Stimulated activated CD4-positive, alpha-beta T cell treated with anti-CD3 and anti-CD28 coated beads, Interleukin-15, amount 100 ng/mL, for 24 hours (primary cell): ENCODE measurements at regions not wholly inside any gene's neighbourhood (a gene's known extent, or its start where the extent isn't known, plus 50 kb on each side); places are given as distances from the start of the nearest gene placed in this dataset.

Source experiments
- DNase-seq: peaks from one replicate; pipeline ENCODE4 v3.0.0-alpha.2; 2020

DNA sequence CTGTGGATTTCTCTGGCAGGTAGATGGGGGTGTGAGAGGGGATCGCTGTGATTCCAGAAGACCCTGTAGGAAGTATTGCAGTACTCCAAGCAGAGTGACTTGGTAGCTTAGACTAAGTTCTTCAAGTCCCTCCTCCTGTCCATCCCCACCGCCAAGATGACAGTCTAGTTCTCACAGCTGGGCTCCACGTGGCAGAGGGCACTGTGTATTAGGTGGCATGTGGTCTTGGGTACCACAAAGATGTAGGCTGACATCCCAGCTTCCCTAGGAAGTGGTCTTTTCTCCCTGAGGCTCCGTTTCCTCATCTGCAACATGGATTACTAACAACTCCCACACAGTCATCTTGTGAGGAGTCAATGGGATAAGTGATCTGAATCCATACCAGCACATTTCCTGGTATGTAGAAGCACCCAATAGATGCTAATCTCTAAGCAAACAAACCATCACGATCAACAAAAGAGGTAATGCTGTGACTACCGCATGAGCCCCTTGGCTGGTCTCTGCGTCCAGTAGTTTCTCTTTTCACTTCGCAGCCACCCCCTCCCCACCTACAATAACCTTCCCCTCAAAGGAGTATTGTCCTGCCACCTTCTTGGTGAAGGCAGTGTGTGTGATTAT lies 349.1 kb upstream of the EEF2KMT start:
- DNase-seq, result no peak

DNA sequence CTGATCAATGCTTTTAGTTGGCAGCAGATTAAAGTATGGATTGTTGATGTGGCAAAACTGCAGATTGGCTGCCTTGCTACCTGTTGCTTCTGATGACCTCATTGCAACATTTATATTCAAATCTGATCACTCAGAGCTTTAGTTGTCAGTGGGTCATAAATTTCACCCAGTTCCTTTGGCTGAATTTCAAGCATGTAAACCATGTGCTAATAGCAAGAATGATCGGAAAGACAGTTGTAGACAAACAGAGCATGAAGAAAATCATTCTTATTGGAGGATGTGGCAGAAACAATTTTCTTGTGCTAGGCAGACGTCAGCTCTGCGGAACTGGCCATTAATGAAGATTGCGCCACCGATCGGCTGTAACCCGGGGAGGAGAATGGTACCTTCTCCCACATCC lies 346.6 kb upstream of the EEF2KMT start:
- DNase-seq, result no peak

DNA sequence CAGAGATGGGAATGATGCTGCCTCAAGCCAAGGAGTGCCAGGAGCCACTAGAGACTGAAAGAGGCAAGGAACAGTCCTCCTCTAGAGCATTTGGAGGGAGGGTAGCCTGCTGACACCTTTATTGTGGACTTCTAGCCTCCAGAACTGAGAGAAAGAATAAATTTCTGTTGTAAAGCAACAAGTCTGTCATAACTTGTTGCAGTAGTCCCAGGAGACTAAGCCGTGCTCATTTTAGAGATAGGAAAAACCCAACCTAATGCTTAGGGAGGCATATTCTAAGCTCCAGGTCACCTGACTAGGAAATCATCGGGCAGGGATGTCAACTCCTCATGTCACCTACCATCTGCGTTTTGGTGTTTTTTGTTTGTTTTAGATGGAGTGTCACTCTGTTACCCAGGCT lies 345.4 kb upstream of the EEF2KMT start:
- DNase-seq, result no peak

DNA sequence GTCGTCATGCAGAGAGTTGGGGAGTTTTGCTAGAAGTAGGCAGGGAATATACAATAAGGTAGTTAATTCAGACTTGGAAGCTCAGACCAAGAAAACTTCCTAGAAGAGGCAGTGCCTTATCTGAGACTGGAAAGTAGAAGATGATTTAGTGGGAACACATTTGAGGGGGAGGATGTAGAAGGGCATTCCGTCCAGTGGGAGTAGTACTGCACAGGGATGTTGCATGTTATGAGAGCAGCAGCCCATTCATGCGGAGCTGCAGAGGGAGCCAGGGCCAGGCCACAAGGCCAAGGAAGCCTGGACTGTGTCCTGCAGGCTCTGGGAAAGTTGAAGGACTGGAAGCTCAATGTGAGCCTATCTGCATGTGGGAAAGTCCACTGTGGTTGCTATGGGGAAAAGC lies 344.5 kb upstream of the EEF2KMT start:
- no peak for DNase-seq

DNA sequence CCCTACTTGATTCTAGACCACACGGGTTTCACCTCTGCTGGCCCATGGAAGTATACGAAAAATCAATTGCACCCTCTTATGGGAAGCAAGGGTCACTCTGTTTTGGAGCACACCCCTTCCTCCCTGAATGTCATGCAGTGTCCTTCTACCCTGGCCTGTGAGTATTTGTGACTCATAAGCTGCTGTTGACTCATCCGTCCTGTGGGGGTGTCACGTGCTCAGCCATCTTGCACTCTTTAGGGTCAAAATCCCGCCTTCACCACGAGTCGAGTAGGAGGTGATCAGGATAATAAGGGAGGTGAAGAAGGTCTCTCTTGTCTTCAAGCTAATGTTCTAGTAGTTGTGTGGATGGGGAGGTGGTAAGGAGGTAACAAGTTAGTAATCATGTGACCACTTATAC lies 341.0 kb upstream of the EEF2KMT start:
- no peak for DNase-seq

DNA sequence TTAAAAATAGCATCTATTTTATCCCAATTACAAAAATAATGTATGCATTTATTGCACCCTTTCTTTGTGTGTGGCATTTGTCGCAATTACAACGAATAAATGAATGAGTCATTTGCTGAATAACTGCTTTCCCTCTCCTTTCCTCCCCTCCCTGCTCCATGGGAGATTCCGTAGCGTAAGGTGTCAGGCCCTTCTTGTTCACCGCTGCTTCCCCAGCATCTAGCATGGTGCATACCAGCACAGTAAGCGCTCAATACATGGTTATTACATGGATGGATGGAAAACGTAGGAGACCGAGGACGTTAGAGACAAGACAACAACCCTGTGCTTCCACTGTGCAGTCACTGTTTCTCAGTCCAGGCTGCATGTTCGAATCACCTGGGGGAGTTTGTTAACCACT lies 336.0 kb upstream of the EEF2KMT start:
- DNase-seq, result no peak

DNA sequence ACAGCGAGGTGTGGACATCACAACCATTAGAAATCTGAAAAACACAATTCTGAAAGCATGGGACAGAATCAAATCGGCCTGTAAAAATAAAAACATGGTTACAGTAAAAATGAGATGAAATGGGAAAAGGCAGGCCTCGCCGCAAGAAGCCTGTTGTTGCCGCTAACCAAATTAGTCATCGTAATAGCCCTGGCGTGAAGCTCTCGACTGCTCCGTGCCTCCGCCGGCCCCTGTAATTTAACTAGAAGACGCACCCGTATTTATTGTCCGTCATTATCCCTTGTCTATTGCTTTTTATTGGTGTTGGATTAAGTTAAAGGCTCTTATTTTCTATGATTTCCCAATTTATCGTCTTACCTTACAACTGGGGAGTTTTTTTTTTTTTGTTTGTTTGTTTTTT lies 334.6 kb upstream of the EEF2KMT start:
- DNase-seq, result no peak

DNA sequence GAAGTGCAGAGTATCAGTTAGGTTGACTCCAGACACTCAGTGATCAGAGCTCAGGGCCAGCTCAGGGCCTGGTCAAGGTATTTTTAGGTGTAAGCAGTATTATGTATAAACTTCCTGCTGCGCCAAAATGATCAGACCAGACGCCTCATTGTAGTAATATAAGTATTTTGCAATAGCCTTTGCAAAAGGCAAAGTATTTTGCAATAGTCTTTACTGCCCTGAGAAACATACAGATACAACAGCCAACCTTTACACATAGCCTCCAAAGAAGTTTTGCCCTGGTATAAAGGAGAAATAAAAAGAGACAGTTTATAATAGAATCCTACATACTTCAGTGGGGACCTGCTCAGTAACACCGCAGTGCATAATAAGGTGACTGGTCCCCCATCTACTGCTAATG lies 333.0 kb upstream of the EEF2KMT start:
- no peak for DNase-seq

DNA sequence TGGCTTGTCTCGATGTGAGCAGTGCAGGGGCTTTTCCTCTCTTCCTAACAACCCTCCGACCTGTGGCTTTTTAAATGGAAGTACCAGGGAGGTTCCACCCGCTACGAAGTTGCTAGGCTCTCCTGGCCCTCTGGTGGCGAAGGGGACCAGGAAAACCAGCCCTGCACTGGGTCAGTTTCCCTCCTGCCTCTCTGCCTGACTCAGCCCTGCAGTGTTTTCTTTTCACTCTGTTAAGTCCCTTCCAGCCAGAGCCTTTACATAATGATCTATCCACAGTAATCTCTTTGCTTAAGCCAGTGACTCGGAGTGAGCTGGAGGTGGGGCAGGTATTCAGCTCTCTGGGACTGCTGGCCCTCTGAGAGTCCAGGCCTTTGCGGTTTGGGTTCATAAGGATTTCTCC lies 331.3 kb upstream of the EEF2KMT start:
- no peak for DNase-seq

DNA sequence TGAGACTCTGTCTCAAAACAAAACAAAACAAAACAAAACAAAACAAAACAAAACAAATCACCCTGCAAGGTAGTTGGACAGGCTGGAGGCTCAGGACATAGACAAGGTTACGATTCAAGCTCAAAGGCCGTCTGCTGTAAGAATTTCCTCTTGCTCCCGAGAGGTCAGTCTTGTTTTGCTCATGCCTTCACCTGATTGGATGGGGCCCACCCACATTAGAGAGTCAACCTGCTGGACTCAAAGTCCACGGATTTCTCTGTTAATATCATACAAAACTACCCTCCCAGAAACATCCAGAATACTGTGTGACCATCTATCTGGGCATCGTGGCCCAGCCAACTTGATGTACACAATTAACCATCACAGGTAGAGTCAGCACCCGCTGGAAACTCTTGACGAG lies 330.0 kb upstream of the EEF2KMT start:
- DNase-seq, result no peak

DNA sequence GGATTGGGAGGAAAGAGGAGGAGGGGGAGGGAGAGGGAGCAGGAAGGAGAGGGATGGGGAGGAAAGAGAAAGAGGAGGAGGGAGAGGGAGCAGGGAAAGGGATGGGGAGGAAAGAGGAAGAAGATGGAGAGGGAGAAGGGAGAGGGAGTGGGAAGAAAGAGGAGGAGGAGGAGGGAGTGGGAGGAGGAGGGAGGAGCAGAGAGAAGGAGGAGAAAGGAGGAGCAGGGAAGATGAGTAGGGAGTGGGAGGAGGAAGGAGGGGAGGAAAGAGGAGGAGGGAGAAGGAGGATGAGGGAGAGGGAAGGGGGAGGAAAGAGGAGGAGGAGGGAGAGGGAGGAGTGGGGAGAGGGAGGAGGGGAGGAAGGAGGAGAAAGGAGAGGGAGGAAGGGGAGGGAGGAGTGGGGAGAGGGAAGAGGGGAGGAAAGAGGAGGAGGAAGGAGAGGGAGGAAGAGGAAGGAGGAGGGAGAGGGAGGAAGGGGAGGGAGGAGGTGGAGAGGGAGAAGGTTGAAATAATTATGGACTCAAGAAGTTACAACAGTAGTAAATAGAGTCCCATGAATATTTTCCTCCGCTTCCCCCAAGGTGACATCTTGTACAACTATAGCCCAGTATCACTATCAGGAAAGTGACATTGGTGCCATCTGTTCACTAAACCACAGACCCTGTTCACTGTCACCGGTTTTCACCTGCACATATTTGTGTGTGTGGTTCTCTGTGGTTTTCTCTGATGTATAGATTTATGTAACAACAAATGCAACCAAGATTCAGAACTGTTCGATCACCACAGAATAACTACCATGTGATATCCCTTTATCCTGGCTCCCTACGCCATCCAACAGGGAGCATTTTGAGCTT lies 325.3 kb upstream of the EEF2KMT start:
- DNase-seq, result no peak

DNA sequence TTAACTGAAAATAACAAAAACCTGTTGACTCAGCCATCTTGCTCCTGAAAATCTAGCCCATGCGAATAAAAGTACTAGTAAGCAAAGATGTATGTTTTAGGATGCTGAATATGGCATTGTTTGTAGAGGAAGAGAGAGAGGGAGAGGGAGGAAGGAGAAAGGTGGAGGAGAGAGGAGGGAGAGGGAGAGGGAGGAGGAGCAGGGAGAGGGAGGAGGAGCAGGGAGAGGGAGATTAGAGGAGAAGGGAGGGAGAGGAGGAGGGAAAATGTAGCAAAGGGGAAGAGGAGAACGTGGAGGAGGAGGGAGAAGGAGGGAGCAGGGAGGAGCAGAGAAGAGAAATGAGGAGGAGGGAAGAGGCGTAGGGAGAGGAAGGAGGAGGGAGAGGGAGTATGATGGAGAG lies 324.5 kb upstream of the EEF2KMT start:
- DNase-seq, result no peak

DNA sequence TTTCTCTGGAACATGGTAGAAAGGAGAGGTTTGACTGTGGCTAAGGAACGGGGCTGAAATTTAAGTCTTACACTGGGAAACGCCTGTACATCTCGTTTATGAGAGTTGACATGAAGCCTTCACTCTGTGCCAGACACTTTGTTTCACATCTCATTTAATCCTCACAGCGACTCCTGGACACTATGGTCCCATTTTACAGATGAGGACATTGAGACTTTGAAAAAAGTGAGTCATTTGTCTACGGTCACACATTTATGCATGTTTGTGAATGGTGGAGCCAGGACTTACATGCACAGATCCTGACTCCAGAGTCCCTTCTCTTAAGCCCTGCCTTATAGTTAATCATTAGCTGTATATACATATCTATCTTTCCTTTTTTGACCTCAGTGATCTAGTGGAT lies 318.4 kb upstream of the EEF2KMT start:
- DNase-seq, result no peak

DNA sequence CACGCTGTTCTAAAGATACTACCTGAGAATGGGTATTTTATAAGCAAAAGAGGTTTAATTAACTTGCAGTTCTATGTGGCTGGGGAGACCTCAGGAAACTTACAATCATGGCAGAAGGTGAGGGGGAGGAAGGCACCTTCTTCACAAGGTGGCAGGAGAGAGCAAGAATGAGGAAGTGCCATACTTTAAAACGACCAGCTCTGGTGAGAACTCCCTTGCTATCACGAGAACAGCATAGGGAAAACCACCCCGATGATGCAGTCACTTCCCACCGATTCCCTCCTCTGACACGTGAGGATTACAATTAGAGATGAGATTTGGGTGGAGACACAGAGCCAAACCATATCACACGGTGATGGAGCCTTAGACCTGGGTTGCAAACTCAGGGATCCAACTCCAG lies 317.5 kb upstream of the EEF2KMT start:
- no peak for DNase-seq

DNA sequence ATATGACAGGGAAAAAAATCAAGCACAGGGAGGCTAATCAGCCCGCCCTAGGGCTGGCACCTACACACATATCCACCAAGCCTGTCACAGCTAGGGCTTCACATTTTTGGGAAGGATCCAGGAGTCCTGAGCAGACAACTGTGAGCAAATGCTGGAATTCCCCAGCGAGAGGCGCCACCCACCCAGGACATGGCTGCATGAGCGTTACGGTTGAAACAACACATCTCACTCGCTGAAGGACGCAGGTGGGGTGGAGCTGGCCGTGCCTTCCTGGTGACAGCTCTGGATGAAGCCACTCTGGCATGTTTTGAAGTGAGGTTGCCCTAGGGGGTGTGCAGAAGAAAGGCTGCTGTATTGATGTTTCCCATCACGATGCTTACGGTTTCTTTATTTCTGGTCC lies 315.1 kb upstream of the EEF2KMT start:
- no peak for DNase-seq

DNA sequence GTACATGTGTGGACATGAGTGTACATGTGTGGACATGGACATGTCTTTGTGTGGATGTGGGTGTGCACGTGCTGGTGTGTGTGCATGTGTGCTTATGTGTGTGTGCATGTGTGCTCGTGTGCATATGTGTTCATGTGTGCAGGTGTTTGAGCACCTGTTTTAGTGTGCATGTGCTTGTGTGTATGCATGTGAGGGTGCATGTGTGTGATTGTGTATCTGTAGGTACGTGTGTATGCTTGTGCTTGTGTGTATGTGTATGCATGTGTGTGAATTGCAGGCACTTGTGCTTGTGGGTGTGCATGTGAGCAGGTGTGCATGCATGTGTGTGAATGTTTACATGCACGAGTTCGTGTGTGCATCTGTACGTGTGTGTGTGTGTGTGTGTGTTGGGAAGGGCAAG lies 300.6 kb upstream of the EEF2KMT start:
- no peak for DNase-seq

DNA sequence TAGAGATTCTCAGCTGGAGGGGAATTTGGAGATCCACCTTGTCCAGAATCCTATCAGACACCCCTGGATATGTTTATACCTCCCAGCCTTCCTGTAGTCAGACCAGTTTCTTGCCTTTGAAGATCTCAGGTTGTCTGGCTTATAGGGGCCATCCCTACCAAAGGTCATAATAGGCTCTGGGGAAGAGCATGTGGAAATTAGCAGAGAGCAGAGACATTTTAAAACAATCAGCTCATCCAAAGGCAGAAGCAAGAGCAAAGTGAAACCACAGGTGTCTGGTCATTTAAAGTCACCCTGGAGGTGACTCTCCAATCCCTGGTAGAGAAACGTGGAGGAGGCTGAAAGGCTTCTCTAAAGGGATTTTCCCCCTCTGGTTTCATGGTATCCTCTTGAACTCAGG lies 299.3 kb upstream of the EEF2KMT start:
- no peak for DNase-seq

DNA sequence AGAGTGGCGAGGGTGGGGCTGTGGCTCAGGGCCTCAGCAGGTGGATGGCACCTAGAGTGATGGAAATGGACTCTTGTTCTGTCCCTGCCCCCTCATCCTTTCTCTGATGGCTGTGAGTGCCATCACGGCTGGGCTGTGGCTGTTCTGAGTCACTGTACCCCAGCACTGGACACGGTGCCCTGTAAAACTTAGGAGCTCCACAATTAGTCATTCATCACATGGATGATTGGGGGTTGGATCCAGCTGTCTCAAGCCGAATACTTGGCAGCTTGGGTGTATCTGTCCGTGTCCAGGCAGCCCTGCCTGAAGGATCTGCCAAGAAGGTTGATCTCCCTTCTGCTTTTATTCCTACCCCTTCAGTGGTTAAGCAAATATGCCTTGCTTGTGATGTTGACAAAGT lies 295.5 kb upstream of the EEF2KMT start:
- DNase-seq, result no peak

DNA sequence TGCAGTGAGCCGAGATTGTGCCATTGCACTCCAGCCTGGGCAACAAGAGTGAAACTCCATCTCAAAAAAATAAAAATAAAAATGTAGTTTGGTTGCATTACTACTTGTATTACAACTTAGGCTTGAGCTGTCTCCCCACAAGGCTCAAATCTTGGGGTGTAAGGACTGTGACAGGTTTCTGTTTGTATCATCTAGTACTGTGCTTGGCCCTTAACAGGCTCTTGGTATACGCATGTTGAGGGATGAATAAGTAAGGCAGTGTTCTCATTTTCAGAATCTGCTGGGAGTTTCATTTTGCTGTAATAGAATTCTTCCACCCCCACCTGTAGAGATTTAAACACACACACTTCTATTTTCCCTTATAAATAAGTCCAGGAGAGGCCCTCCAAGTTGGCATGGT lies 289.4 kb upstream of the EEF2KMT start:
- DNase-seq, result no peak

DNA sequence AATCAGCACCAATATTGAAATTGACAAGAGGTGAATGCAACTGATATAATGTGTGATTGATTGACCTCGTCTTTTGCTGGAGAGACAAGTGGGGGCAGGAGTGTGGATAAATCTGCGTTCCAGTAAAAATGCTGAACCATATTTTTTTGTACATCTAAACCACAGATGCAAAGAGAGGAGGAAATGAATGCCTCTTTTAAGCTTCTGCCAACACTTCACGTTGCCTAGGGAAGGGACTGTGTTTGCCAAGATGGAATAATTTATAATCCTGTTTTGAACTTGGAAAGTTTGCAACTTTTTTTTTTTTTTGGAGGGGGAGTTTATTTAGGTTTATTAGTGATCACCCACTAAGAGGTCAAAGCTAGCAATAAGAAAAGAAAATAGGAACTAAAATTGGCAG lies 288.2 kb upstream of the EEF2KMT start:
- no peak for DNase-seq

DNA sequence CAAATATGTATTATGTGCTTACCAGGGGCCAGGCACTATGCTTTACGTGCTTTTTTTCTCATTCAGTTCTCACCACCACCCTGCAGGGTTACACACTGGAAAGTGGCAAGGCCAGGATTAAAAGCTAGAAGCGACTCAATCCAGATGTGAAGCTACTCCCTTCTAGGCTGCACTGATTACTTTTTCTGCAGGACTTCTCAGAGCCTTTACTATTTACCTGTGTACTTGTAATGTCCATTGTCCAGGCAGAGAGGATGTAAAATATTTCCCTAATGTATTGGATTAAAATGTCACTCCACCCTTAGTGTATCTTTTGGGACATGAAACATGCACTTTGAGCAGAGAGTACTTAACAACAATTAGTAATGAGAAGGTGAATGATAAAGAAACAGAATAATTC lies 287.5 kb upstream of the EEF2KMT start:
- no peak for DNase-seq

DNA sequence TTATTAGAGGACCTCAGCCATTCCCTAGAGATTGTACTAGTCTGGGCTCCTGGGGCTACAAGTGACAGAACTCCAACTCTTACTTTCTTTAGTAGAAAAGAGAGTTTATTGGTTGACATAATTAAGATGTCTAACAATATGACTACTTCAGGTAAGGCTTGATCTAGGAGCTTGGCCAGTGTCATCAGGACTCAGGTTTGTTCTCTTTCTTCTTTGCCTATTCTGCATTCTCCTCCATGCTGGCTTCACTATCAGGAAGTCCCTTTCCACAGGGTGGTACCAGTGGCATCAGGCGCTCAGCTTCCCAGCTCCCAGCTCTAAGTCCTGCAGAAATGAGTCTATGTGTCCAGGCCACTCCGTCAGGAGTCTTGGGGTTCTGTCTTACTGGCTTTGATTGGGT lies 286.1 kb upstream of the EEF2KMT start:
- no peak for DNase-seq

DNA sequence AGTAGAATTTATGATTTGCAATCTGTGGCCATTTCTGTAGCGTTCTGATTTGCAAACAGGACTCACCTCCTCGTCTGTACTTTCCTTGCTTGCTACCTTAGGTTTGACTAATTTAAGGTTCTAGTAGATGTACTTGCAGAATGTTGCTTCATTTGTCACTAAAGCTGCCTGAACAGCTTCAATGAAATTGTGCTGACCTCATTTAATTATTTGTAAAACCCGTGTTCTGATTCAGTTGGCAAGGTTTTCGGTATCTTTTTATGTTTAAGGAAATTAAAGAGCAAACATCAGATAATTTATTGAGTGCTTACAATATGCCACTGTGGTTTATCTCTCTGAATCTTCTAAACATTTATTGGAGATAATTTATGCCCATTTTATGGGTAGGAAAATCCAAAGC lies 284.9 kb upstream of the EEF2KMT start:
- DNase-seq, result no peak

DNA sequence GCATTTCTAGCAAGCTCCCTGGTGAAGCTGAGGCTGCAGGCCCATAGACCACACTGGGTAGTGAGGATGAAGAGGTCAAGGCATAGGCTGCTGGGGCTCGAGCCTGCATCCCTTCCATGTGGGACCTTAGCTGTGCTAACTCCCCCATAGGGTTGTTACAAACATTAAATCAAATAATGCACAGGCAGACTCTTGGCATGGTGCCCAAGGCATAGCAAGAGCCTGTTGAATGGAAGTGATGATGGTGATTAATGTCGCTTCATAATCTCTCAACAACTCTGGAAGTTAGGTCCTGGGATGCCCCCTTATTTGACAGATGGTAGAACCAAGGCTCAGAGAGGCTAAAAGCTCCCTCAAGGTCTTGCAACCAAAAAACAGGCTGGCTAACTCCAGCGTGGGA lies 283.9 kb upstream of the EEF2KMT start:
- DNase-seq, result no peak

DNA sequence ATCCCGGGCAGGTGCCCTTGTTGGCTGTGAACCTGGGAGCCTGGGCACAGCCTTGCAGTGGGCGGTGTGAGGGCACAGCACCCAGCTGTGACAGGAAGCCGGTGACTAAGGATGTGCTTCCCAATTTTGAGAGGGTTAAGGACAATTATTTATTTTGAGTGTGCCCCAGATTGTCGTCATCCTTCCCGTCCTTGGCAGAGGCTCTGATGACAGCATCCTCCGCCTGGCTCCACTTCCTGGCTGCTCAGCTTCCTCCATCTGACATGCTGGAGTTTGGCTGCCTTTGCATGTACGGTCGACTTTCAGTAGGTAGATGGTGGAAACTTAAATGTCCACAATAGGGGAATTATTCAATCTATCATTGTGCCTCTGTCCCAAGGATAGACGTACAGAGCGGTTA lies 282.4 kb upstream of the EEF2KMT start:
- DNase-seq, result no peak
